ENCODE measurements at regions not wholly inside any gene's neighbourhood (a gene's known extent, or its start where the extent isn't known, plus 50 kb on each side); places are given as distances from the start of the nearest gene placed in this dataset.

- TF ChIP-seq GATA2 (IDR thresholded peaks at IDR 0.05; ENCODE audit: low read depth, low read length), result no peak
- TF ChIP-seq GATA3 (IDR thresholded peaks at IDR 0.05; ENCODE audit: low read depth, low read length), result no peak
These were observed 206.8 kb upstream of the MON1B start for GRCh38 chr16:76984196-76984595.

- no peak for TF ChIP-seq GATA2 (IDR thresholded peaks at IDR 0.05; ENCODE audit: low read depth, low read length)
- TF ChIP-seq GATA3 (IDR thresholded peaks at IDR 0.05; ENCODE audit: low read depth, low read length), result no peak
These were observed 205.5 kb upstream of the MON1B start for GRCh38 chr16:76985392-76986045.

- no peak for TF ChIP-seq GATA2 (IDR thresholded peaks at IDR 0.05; ENCODE audit: low read depth, low read length)
- no peak for TF ChIP-seq GATA3 (IDR thresholded peaks at IDR 0.05; ENCODE audit: low read depth, low read length)
These were observed 202.5 kb upstream of the MON1B start for GRCh38 chr16:76988526-76988925.

GRCh38 chr16:77002644-77003043 is 188.3 kb upstream of the MON1B start:
- TF ChIP-seq GATA2 (IDR thresholded peaks at IDR 0.05; ENCODE audit: low read depth, low read length) (no peak), GATA3 (IDR thresholded peaks at IDR 0.05; ENCODE audit: low read depth, low read length) (no peak)

- no peak for TF ChIP-seq GATA2 (IDR thresholded peaks at IDR 0.05; ENCODE audit: low read depth, low read length)
- no peak for TF ChIP-seq GATA3 (IDR thresholded peaks at IDR 0.05; ENCODE audit: low read depth, low read length)
These were observed 181.5 kb upstream of the MON1B start for GRCh38 chr16:77009453-77009852.

- TF ChIP-seq GATA3 (IDR thresholded peaks at IDR 0.05; ENCODE audit: low read depth, low read length), result no peak
- TF ChIP-seq GATA2 (IDR thresholded peaks at IDR 0.05; ENCODE audit: low read depth, low read length), result no peak
These were observed 176.5 kb upstream of the MON1B start for GRCh38 chr16:77014441-77014840.

GRCh38 chr16:77030600-77030999 is 160.4 kb upstream of the MON1B start:
- TF ChIP-seq GATA3 (IDR thresholded peaks at IDR 0.05; ENCODE audit: low read depth, low read length) (no peak), GATA2 (IDR thresholded peaks at IDR 0.05; ENCODE audit: low read depth, low read length) (no peak)

- TF ChIP-seq GATA2 (IDR thresholded peaks at IDR 0.05; ENCODE audit: low read depth, low read length) (no peak), GATA3 (IDR thresholded peaks at IDR 0.05; ENCODE audit: low read depth, low read length) (no peak)
These were observed 157.5 kb upstream of the MON1B start for GRCh38 chr16:77033516-77033915.

- TF ChIP-seq GATA2 (IDR thresholded peaks at IDR 0.05; ENCODE audit: low read depth, low read length), result no peak
- no peak for TF ChIP-seq GATA3 (IDR thresholded peaks at IDR 0.05; ENCODE audit: low read depth, low read length)
These were observed 155.6 kb upstream of the MON1B start for GRCh38 chr16:77035361-77035760.

- no peak for TF ChIP-seq GATA2 (IDR thresholded peaks at IDR 0.05; ENCODE audit: low read depth, low read length)
These were observed 153.2 kb upstream of the MON1B start for GRCh38 chr16:77037696-77038347.

GRCh38 chr16:77041468-77041867 is 149.5 kb upstream of the MON1B start:
- TF ChIP-seq GATA2 (IDR thresholded peaks at IDR 0.05; ENCODE audit: low read depth, low read length) (no peak), GATA3 (IDR thresholded peaks at IDR 0.05; ENCODE audit: low read depth, low read length) (no peak)

- TF ChIP-seq GATA3 (IDR thresholded peaks at IDR 0.05; ENCODE audit: low read depth, low read length), result no peak
- TF ChIP-seq GATA2 (IDR thresholded peaks at IDR 0.05; ENCODE audit: low read depth, low read length), result no peak
These were observed 147.9 kb upstream of the MON1B start for GRCh38 chr16:77043076-77043475.

GRCh38 chr16:77046206-77046605 is 144.8 kb upstream of the MON1B start:
- TF ChIP-seq GATA3 (IDR thresholded peaks at IDR 0.05; ENCODE audit: low read depth, low read length), result no peak
- no peak for TF ChIP-seq GATA2 (IDR thresholded peaks at IDR 0.05; ENCODE audit: low read depth, low read length)

GRCh38 chr16:77048085-77048484 is 142.9 kb upstream of the MON1B start:
- no peak for TF ChIP-seq GATA2 (IDR thresholded peaks at IDR 0.05; ENCODE audit: low read depth, low read length)
- no peak for TF ChIP-seq GATA3 (IDR thresholded peaks at IDR 0.05; ENCODE audit: low read depth, low read length)

GRCh38 chr16:77049577-77049976 is 141.4 kb upstream of the MON1B start:
- TF ChIP-seq GATA2 (IDR thresholded peaks at IDR 0.05; ENCODE audit: low read depth, low read length), result no peak
- TF ChIP-seq GATA3 (IDR thresholded peaks at IDR 0.05; ENCODE audit: low read depth, low read length), result no peak
